NT2/D1 (cell line): ENCODE measurements at regions not wholly inside any gene's neighbourhood (a gene's known extent, or its start where the extent isn't known, plus 50 kb on each side); places are given as distances from the start of the nearest gene placed in this dataset.

Source experiments
- YY1 ChIP-seq: IDR thresholded peaks from 2 replicates; pipeline ENCODE4 v1.6.1; 2011; ENCODE audit not compliant: insufficient read length, insufficient read depth
- ZNF274 ChIP-seq: IDR thresholded peaks from 2 replicates; pipeline ENCODE4 v1.6.1; 2011; ENCODE audit warnings: mild to moderate bottlenecking, low read depth, low read length

DNA sequence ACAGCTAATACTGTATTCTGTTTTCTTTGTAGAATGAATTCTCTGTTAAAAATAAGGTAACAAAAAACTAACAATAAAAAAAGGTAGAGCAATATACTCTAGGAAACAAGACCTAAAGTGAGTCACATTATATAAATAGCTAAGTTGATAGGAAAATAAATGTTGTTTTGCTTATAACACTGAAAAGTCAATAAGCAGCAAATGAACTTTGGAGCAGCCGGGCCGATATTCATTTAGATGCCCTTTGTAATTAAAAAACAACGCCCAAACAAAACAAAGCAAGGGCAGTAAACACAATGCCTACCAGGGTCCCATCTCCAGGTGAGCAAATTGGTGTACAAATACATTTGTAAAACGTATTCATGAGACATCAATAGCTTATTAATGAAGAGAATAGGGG lies 227.6 kb upstream of the FOXN3 start:
- TF ChIP-seq ZNF274 (no peak), YY1 (no peak)
